GM10248 (cell line): ENCODE measurements at regions not wholly inside any gene's neighbourhood (a gene's known extent, or its start where the extent isn't known, plus 50 kb on each side); places are given as distances from the start of the nearest gene placed in this dataset.
"Not testable (repeated sequence)": the region's sequence is repeated elsewhere in the genome, so short reads cannot be mapped to it uniquely, and the experiment has no call there.

Experiments used
- CTCF ChIA-PET: fragments of 300-600 bp; sonication (Branson Sonifier 250); formaldehyde crosslinking; extraction: SDS; loops from one replicate; lab custom pipeline; 2021; ENCODE audit warnings: antibody characterized with exemption; lab: Yijun Ruan, JAX
- POLR2A ChIA-PET: fragments of 350-650 bp; sonication (Branson Sonifier 250); formaldehyde crosslinking; extraction: SDS; loops from one replicate; lab custom pipeline; 2020; ENCODE audit warnings: antibody characterized with exemption; lab: Yijun Ruan, JAX
- DNase-seq: peaks from one replicate; pipeline ENCODE4 v3.0.0; 2012; ENCODE audit errors: extremely low spot score
- CTCF ChIP-seq: IDR thresholded peaks from 2 replicates; pipeline ENCODE4 v1.5.1; 2012; ENCODE audit warnings: mild to moderate bottlenecking, low read depth; ENCODE audit errors: extremely low read depth, missing control alignments, control extremely low read depth

DNA sequence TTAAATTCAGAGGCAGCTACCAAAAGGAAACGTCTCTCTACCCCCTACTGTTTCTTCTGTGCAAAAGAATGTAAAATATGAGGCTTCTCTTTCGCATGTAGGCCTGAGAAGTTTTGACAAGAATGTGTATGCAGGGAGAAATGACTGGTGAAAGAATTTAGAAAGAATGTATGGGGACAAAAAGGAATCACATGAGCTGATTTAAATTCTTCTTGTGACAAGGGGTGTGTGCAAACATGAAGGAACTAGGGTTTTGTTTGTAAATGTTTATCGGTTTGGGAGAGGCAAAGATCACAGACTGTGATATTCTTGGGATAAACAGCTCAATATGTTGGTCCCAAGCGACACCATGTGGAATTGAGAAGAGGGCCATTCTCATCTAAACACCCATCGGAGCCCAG, 345.2 kb upstream of the VRK2 start:
- POLR2A ChIA-PET = no interaction called here
- CTCF ChIA-PET = interaction anchor here (1.2 to 2.1 kb wide), 4 partner anchors 11 to 19 kb away, joined by 3 to 6 read pairs (median 4); no protein-coding TSS in a partner anchor
- DNase-seq = no peak
- TF ChIP-seq CTCF = no peak

DNA sequence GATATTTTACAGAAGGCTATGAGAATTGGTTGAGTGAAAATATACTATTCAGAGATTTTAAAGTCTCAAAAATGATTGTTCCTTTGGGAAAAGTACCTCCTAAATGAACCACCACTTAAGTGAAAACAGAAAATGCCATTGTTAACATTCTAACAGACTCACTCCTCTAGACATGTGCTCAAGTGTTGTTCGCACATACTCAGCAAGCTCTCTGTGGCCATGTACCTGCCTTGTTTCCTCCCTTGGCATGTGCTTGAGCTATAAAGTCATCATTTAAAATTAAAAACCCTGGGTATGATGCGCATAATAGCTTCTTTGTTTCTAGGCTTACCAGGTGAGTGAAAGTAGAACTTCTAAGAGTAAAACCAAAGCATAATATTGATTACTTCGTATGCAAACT, 343.2 kb upstream of the VRK2 start:
- DNase-seq = no peak
- ChIA-PET POLR2A (no interaction called here), CTCF (interaction anchor here (1.0 to 1.4 kb wide), 2 partner anchors 10 to 17 kb away, joined by 3 to 4 read pairs; no protein-coding TSS in a partner anchor)
- no peak for TF ChIP-seq CTCF

- DNase-seq, POLR2A ChIA-PET, CTCF ChIA-PET: not testable (repeated sequence)
Measured at GRCh38 chr2:57707794-57708193, 338.8 kb upstream of the VRK2 start.

DNA sequence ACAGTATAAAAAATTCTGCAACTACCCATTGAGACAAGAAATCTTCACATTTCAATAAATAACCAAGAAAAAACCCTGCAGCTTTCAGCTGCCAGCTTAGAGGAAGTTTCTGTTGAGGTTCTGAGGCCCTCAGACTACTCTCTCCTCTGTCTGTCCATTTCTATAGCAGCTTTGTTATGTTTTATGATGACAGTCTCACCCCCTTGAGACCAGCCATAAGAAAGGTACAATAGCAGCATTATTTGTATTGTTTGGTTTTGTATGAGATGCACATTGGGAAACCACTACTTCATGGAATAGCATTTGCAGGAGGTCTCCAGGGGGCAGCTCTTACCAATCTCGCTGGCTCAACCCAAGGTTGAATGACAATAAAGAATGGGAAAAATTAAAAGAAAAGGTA, 334.6 kb upstream of the VRK2 start:
- POLR2A ChIA-PET = no interaction called here
- CTCF ChIA-PET = interaction anchor here (1.0 to 1.1 kb wide), 2 partner anchors 9 to 11 kb away, joined by 6 to 8 read pairs; no protein-coding TSS in a partner anchor
- DNase-seq = no peak
- no peak for TF ChIP-seq CTCF

- ChIA-PET CTCF (interaction anchor here (0.6 to 2.1 kb wide), 21 partner anchors 8 to 1306 kb away, joined by 3 to 12 read pairs (median 4); no protein-coding TSS in a partner anchor), POLR2A (no interaction called here)
- TF ChIP-seq CTCF = peak; percentile 72
- DNase-seq = peak; percentile 65
Measured at GRCh38 chr2:57720728-57721627, 325.6 kb upstream of the VRK2 start.

DNA sequence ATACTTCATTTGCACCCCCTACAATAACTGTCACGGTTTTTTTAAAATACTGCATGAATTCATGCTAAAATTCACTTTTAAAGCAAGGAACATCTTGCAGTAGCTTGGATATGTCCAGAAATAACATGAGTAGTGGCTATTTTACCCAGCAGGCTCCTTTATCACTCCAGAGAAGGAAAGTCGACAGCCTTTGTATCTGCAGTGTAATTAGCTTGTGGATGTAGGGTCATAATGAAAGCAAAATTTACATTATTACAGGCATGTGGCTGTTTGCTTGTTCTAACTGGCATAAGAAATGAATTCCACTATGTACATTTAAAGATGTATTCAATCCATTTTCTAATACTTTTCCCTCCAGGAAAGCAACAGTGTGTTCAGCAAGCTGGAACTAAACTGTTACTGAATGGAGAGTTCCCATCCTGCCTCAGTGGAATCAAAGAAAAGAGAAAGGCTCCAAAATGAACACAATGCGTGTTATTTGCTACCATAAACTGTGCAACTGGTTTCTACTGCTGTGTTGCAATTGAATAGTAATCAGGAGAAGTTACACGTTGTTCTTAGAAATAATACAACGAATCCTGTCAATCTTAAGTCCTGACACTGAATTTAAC, 321.2 kb upstream of the VRK2 start:
- ChIA-PET POLR2A (no interaction called here), CTCF (no interaction called here)
- DNase-seq = no peak
- TF ChIP-seq CTCF = no peak
